Adrenal gland (tissue), 9 donors: ENCODE measurements at regions not wholly inside any gene's neighbourhood (a gene's known extent, or its start where the extent isn't known, plus 50 kb on each side); places are given as distances from the start of the nearest gene placed in this dataset.

ENCODE experiments used
- DNase-seq, 7 donors: peaks; one replicate each; pipeline ENCODE4 v3.0.0-alpha.2; 2019 to 2020
- H3K27ac ChIP-seq, 5 donors: fragments of 200-600 bp; sonication (generic) in 4 of 5; 1 replicate in 3 of 5; 2 replicates in 2 of 5; pipeline versions ENCODE4 v1.5.1 to v1.8.0; 2016 to 2020; ENCODE audit warnings: mild to moderate bottlenecking in 1 of 5
- H3K27me3 ChIP-seq: fragments of 200-600 bp; 2 replicates; pipeline ENCODE4 v1.8.0; 2021
- H3K36me3 ChIP-seq, 2 donors: fragments of 200-600 bp; replicated peaks in 1 of 2; 1 replicate in 1 of 2; 2 replicates in 1 of 2; pipeline versions ENCODE4 v1.5.1 to v1.8.0; 2018 to 2022
- H3K4me1 ChIP-seq, 2 donors: fragments of 200-600 bp; replicated peaks in 1 of 2; 1 replicate in 1 of 2; 2 replicates in 1 of 2; pipeline versions ENCODE4 v1.5.1 to v1.8.0; 2018 to 2021
- H3K4me3 ChIP-seq, 4 donors: fragments of 200-600 bp; sonication (generic) in 3 of 4; one replicate each; pipeline ENCODE4 v1.5.1; 2016 to 2018
- H3K9me3 ChIP-seq, 3 donors: fragments of 200-600 bp; sonication (generic) in 1 of 3; replicated peaks in 1 of 3; 1 replicate in 2 of 3; 2 replicates in 1 of 3; pipeline versions ENCODE4 v1.5.1 to v1.8.0; 2016 to 2021
- POLR2A ChIP-seq, 2 donors: fragments of 450-650 bp; IDR thresholded peaks; one replicate each; pipeline ENCODE4 v1.6.1; 2017; ENCODE audit warnings: antibody characterized with exemption in 2 of 2, mild to moderate bottlenecking in 2 of 2, moderate library complexity in 1 of 2
- WGBS, 4 donors: extraction: QIAGEN DNeasy Blood & Tissue Kit in 2 of 4; methylation state at CpG; one replicate each; pipeline versions ENCODE4 v1.1.5 to v1.1.7; 2013 to 2017; 5-methylcytosine and 5-hydroxymethylcytosine counted together
- intact Hi-C, 2 donors: fragments of 100-400 bp; cut with DNase I; formaldehyde crosslinking; loops; one replicate each; pipeline versions ENCODE4 v1.14.1 to v1.15.0; 2022 to 2023
- TF ChIP-seq, protein P1 (sequence below), 6 experiments: fragments of 450-650 bp in 4 of 6; fragments of 200-600 bp in 2 of 6; sonication (generic) in 1 of 6; IDR thresholded peaks; 1 replicate in 5 of 6; 2 replicates in 1 of 6; pipeline versions ENCODE4 v1.5.1 to v1.8.0; 2016 to 2021; ENCODE audit warnings: antibody characterized with exemption in 6 of 6, mild to moderate bottlenecking in 2 of 6, moderate library complexity in 1 of 6
- donor health status: healthy with polysubstance abuse.
- donor health status: Bipolar disorder and iron deficiency.
- donor health status: DM: yes; HTN: yes; CAD: no.
- donor health status: DM: no; HTN: no; CAD: no.
- donor health status: DM: no; HTN: no; CAD: no.

DNA sequence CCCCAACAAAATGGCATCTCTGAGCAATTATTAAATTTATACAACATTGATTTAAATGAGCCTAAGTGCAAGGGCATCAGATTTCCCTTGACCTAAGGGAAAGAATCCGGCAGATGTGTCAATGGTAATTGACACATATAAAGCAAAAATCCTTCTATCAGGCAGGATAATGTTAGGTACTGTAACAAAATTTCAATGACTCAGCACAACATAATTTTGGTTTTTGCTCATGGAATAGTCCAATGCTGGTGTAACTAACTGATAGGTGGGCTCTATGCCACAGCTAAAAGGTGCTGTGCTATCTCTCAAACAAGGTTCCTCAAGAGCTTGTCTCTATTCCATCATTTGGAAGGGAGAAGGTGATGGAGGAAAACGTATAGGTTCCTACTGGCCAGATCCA is 68.3 kb upstream of the MEIS1 start:
- Histone ChIP-seq H3K9me3 (no peaks in the 10 kb centered on the region), H3K27ac (no peak overlapping the region), H3K4me3 (no peak overlapping the region), H3K27me3 (no peaks in the 10 kb centered on the region), H3K4me1 (no peaks in the 10 kb centered on the region), H3K36me3 (no peaks in the 10 kb centered on the region)
- intact Hi-C loops = no loop called here
- no peak for TF ChIP-seq POLR2A (IDR thresholded peaks at IDR 0.05)
- TF ChIP-seq, protein P1, sequence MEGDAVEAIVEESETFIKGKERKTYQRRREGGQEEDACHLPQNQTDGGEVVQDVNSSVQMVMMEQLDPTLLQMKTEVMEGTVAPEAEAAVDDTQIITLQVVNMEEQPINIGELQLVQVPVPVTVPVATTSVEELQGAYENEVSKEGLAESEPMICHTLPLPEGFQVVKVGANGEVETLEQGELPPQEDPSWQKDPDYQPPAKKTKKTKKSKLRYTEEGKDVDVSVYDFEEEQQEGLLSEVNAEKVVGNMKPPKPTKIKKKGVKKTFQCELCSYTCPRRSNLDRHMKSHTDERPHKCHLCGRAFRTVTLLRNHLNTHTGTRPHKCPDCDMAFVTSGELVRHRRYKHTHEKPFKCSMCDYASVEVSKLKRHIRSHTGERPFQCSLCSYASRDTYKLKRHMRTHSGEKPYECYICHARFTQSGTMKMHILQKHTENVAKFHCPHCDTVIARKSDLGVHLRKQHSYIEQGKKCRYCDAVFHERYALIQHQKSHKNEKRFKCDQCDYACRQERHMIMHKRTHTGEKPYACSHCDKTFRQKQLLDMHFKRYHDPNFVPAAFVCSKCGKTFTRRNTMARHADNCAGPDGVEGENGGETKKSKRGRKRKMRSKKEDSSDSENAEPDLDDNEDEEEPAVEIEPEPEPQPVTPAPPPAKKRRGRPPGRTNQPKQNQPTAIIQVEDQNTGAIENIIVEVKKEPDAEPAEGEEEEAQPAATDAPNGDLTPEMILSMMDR (IDR thresholded peaks at IDR 0.05) = no peak
- WGBS, 4 donors = 61 to 67% (median 63%) methylated on average over 2 of the region's 2 CpGs
- no peak for DNase-seq

DNA sequence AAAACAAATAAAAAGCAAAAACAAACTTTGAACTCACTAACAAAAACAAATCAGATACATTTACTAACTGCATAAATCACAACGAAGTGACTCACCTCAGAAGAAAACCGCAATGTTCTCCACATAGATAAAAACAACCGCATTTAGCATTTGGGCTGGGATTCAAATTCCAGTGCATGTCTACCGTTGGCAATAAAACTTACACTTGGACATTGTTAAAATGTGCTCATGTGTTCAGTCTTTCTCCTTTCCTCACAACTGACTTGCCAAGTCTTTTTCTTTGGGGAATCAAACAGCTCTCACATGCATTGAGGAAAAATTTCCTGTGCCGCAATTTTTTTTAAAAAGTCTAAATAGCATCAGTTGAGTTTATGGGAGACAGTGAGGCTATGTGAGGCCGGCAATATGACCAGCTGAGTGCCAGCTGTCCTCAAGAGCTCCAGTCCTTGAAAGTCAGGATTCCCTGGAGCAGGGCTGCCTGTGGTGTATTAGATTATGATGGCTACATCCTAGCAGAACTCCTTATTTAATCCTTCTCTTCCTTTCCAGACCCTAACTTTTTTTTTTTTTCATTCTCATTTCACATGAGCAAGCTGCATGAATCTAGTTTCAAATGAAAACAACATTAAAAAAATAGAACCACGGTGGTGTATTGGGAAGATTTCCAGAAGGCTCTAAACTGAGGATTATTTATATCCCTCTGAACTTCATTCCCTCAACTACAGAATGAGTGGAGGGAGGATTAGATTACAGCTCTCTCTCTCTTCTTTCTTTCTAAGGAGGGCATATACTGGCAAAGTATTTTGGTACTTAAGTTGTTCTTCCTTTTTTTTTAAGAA is 70.2 kb upstream of the MEIS1 start:
- TF ChIP-seq, protein P1 (IDR thresholded peaks at IDR 0.05) = no peak
- TF ChIP-seq POLR2A (IDR thresholded peaks at IDR 0.05) = no peak
- H3K9me3 ChIP-seq = no peaks in the 10 kb centered on the region
- intact Hi-C loops = no loop called here
- WGBS, 4 donors = 31 to 41% (median 35%) methylated on average over 7 of the region's 7 CpGs
- H3K36me3 ChIP-seq = no peaks in the 10 kb centered on the region
- H3K4me3 ChIP-seq = peak overlapping the region in 1 of 4 donors; percentile 20
- H3K27ac ChIP-seq = no peak overlapping the region
- peak in 3 of 7 donors; percentile 19 to 25 (median 21) for DNase-seq
- no peaks in the 10 kb centered on the region for H3K4me1 ChIP-seq
- no peaks in the 10 kb centered on the region for H3K27me3 ChIP-seq

DNA sequence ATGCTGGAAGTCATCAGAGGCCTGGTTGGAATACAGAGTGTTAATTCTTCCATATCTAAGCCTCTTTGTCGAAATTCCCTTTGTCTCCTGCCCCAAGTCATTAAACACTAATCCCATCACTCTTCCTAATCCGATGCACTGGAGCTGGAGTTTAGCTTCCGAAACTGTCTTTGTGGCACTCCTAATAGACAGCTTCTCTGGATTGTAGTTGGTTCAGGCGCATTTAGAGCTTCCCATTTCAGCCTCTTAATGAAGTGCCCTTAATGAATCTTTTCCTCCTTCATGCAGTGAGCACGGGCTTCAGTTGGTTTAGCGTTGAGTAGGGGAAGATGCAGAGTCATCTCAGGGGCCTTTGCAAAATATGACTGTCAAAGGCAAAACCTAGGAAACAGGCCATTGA is 72.2 kb upstream of the MEIS1 start:
- Histone ChIP-seq H3K27me3 (no peaks in the 10 kb centered on the region), H3K9me3 (no peaks in the 10 kb centered on the region), H3K27ac (no peak overlapping the region), H3K4me3 (no peak overlapping the region), H3K4me1 (no peaks in the 10 kb centered on the region), H3K36me3 (no peaks in the 10 kb centered on the region)
- no peak for TF ChIP-seq POLR2A (IDR thresholded peaks at IDR 0.05)
- TF ChIP-seq, protein P1 (IDR thresholded peaks at IDR 0.05) = no peak
- WGBS, 4 donors = 75 to 86% (median 85%) methylated on average over 6 of the region's 6 CpGs
- DNase-seq = no peak
- intact Hi-C loops = no loop called here

DNA sequence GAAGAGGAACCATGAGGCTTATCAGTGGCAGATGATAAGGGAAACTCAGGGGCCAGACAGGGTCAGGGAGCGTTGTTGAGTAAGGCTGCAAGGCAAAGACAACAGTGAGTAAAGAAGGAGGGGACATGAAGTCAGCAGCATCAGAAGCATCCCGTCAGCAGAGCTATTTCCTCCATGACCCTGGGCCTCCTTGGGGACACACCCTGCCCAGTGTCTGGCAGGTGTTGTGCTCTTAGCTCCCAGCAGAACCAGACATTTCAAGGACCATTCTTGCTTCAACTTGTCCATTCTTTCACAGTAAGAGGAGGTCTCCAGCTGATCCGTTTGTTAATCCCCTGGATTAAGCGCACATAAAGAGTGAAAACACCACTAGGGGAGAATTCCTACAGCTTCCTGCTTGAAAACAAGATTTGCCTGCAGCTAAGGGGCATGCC is 88.7 kb upstream of the MEIS1 start:
- no peak for DNase-seq
- Histone ChIP-seq H3K36me3 (no peaks in the 10 kb centered on the region), H3K4me3 (no peak overlapping the region), H3K27me3 (no peaks in the 10 kb centered on the region), H3K27ac (no peak overlapping the region), H3K4me1 (no peaks in the 10 kb centered on the region), H3K9me3 (no peaks in the 10 kb centered on the region)
- WGBS, 4 donors = 34 to 51% (median 50%) methylated on average over 4 of the region's 4 CpGs
- TF ChIP-seq, protein P1 (IDR thresholded peaks at IDR 0.05) = no peak
- no peak for TF ChIP-seq POLR2A (IDR thresholded peaks at IDR 0.05)
- intact Hi-C loops = no loop called here
